ENCODE measurements at regions not wholly inside any gene's neighbourhood (a gene's known extent, or its start where the extent isn't known, plus 50 kb on each side); places are given as distances from the start of the nearest gene placed in this dataset.

GRCh38 chr1:83756984-83757717, 241.8 kb downstream of the TTLL7 start:
- no peak for DNase-seq (ENCODE audit: low read depth)
- TF ChIP-seq, protein P1, sequence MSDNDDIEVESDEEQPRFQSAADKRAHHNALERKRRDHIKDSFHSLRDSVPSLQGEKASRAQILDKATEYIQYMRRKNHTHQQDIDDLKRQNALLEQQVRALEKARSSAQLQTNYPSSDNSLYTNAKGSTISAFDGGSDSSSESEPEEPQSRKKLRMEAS (IDR thresholded peaks at IDR 0.05; ENCODE audit: low read depth, low read length), result no peak
- TF ChIP-seq MYC (IDR thresholded peaks at IDR 0.05; ENCODE audit: low read depth, low read length) (no peak), CTCF (IDR thresholded peaks at IDR 0.05; ENCODE audit: low read depth, low read length) (no peak), POLR2A (IDR thresholded peaks at IDR 0.05; ENCODE audit: extremely low read depth, insufficient read length) (no peak)
- H3K4me3 ChIP-seq (ENCODE audit: low read depth, low read length), result no peak overlapping the region

DNA sequence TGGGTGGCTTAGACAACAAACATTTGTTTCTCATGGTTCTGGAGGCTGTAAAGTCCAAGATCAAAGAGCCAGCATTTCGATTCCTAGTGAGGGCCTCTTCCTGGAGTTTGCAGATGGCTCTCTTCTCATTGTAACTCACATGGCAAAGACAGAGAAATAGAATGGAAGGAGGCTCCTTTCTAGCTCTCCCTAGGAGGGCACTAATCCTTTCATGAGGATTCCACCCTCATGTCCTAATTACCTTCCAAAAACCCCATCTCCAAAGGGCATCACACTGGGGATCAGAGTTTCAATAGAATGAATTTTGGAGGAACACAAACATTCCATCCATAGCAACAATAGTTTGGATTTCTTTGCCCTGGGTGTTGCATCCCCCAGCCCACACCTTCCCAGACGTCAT, 247.3 kb downstream of the TTLL7 start:
- DNase-seq (ENCODE audit: low read depth), result no peak
- no peak overlapping the region for H3K4me3 ChIP-seq (ENCODE audit: low read depth, low read length)
- TF ChIP-seq, protein P1 (IDR thresholded peaks at IDR 0.05; ENCODE audit: low read depth, low read length), result no peak
- TF ChIP-seq MYC (IDR thresholded peaks at IDR 0.05; ENCODE audit: low read depth, low read length), result no peak
- no peak for TF ChIP-seq POLR2A (IDR thresholded peaks at IDR 0.05; ENCODE audit: extremely low read depth, insufficient read length)
- TF ChIP-seq CTCF (IDR thresholded peaks at IDR 0.05; ENCODE audit: low read depth, low read length), result no peak

DNA sequence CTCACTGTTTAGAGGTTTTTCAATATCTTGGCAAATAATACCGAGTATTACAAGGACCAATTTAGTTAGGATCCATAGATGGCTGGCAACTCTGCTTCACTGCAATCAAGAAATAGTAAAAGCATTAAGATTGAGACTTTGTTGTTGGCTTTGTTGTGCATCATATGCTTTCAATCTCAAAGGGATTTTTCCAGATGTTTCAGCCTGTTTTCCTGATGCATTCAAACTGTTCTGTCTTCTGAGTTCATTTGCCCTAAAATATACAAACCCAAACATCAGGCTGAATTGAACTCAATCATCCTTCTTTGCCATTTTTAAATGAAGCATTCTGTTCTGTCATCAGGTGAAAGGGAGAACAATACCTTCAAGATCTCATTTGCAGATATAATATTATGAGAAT, 248.7 kb downstream of the TTLL7 start:
- no peak overlapping the region for H3K4me3 ChIP-seq (ENCODE audit: low read depth, low read length)
- TF ChIP-seq CTCF (IDR thresholded peaks at IDR 0.05; ENCODE audit: low read depth, low read length), result no peak
- no peak for TF ChIP-seq POLR2A (IDR thresholded peaks at IDR 0.05; ENCODE audit: extremely low read depth, insufficient read length)
- no peak for TF ChIP-seq MYC (IDR thresholded peaks at IDR 0.05; ENCODE audit: low read depth, low read length)
- TF ChIP-seq, protein P1 (IDR thresholded peaks at IDR 0.05; ENCODE audit: low read depth, low read length), result no peak
- DNase-seq (ENCODE audit: low read depth), result no peak

DNA sequence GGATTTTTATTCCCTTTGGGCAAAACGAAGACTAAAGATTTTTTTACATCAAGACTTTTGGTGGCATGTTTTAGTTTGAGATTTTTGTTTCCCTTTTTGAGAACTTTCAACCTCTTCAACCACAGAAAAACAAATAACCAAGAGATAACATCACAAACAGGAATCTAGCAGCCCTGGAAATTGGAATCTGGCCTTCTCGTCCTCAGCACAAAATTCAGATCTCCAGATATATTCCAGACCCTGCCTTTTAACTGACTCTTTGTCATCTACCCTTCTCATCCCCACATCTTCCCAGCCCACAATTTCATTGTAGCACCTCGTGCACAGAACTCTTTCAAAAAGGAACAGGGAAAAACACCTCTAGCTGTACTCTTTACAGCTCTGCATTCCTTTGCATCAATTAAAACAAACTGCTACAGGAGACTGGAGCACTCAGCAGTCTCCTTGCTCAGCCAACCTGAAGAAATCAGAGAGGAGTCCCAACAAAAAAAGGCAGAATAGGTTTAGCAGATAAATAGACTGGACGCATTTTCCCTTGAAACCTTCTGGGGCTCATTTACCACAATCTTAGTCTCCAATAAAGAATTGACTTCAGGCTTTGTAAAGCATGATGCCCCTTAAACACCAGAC, 251.0 kb downstream of the TTLL7 start:
- no peak for DNase-seq (ENCODE audit: low read depth)
- TF ChIP-seq, protein P1 (IDR thresholded peaks at IDR 0.05; ENCODE audit: low read depth, low read length), result no peak
- TF ChIP-seq MYC (IDR thresholded peaks at IDR 0.05; ENCODE audit: low read depth, low read length), result no peak
- TF ChIP-seq CTCF (IDR thresholded peaks at IDR 0.05; ENCODE audit: low read depth, low read length), result no peak
- TF ChIP-seq POLR2A (IDR thresholded peaks at IDR 0.05; ENCODE audit: extremely low read depth, insufficient read length), result no peak
- no peak overlapping the region for H3K4me3 ChIP-seq (ENCODE audit: low read depth, low read length)

DNA sequence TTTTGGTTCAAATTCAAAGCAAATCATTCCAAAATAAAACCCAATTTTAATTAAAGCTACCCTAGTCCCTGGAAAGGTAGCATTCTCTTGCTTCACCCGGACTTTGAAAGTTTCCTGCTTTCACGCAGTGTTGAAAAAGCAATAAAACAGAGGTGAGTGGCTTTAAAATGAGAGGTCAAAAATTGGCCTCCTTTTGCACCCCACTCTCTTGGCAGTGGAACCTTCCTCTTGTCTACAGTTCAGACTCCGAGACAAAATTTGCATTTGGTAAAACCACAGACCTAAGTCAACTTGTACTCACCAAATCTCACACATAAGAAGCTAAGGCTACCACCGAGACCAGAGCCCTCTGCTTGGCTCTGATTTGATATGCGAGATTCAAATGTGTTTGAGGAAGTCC, 252.7 kb downstream of the TTLL7 start:
- TF ChIP-seq, protein P1 (IDR thresholded peaks at IDR 0.05; ENCODE audit: low read depth, low read length), result no peak
- no peak for TF ChIP-seq MYC (IDR thresholded peaks at IDR 0.05; ENCODE audit: low read depth, low read length)
- TF ChIP-seq POLR2A (IDR thresholded peaks at IDR 0.05; ENCODE audit: extremely low read depth, insufficient read length), result no peak
- TF ChIP-seq CTCF (IDR thresholded peaks at IDR 0.05; ENCODE audit: low read depth, low read length), result no peak
- DNase-seq (ENCODE audit: low read depth), result no peak
- H3K4me3 ChIP-seq (ENCODE audit: low read depth, low read length), result no peak overlapping the region

Measured in NB4 (cell line).